Esophagus muscularis mucosa (tissue), 4 donors: ENCODE measurements at regions not wholly inside any gene's neighbourhood (a gene's known extent, or its start where the extent isn't known, plus 50 kb on each side); places are given as distances from the start of the nearest gene placed in this dataset.

Experiments
- DNase-seq: peaks from one replicate; pipeline ENCODE4 v3.0.0-alpha.2; 2017; ENCODE audit errors: extremely low spot score
- H3K27ac ChIP-seq, 4 donors: fragments of 200-600 bp; sonication (generic); replicated peaks in 1 of 4; 1 replicate in 3 of 4; 2 replicates in 1 of 4; pipeline ENCODE4 v1.5.1; 2016 to 2019; ENCODE audit warnings: mild to moderate bottlenecking in 1 of 4
- H3K27me3 ChIP-seq, 4 donors: fragments of 200-600 bp; sonication (generic); one replicate each; pipeline versions ENCODE4 v1.5.1 to v1.6.0; 2016 to 2019
- H3K36me3 ChIP-seq, 4 donors: fragments of 200-600 bp; sonication (generic); one replicate each; pipeline ENCODE4 v1.5.1; 2016 to 2019
- H3K4me1 ChIP-seq, 4 donors: fragments of 200-600 bp; sonication (generic); one replicate each; pipeline ENCODE4 v1.5.1; 2016 to 2019
- H3K4me3 ChIP-seq, 4 donors: fragments of 200-600 bp; sonication (generic); 1 replicate in 2 of 4; 2 replicates in 2 of 4; pipeline ENCODE4 v1.5.1; 2016 to 2019; ENCODE audit warnings: mild to moderate bottlenecking in 4 of 4, moderate library complexity in 1 of 4
- H3K9me3 ChIP-seq, 4 donors: fragments of 200-600 bp; sonication (generic); 1 replicate in 3 of 4; 2 replicates in 1 of 4; pipeline ENCODE4 v1.5.1; 2016 to 2019
- EP300 ChIP-seq: sonication (generic); formaldehyde crosslinking; IDR thresholded peaks from one replicate; pipeline ENCODE4 v1.6.1; 2017; ENCODE audit warnings: antibody characterized with exemption
- POLR2A ChIP-seq: fragments of 450-650 bp; IDR thresholded peaks from one replicate; pipeline ENCODE4 v1.6.1; 2017; ENCODE audit warnings: antibody characterized with exemption, moderate library complexity, mild to moderate bottlenecking, low read depth
- POLR2AphosphoS5 ChIP-seq, 2 donors: sonication (generic); formaldehyde crosslinking; IDR thresholded peaks; one replicate each; pipeline ENCODE4 v1.6.1; 2017; ENCODE audit warnings: antibody characterized with exemption in 2 of 2
- WGBS: methylation state at CpG from one replicate; pipeline ENCODE4 v1.1.5; 2018; 5-methylcytosine and 5-hydroxymethylcytosine counted together
- intact Hi-C: fragments of 100-400 bp; cut with DNase I; formaldehyde crosslinking; loops from one replicate; pipeline ENCODE4 v1.15.1; 2023
- TF ChIP-seq, protein P1 (sequence below), 3 experiments: fragments of 200-600 bp in 2 of 3; fragments of 450-650 bp in 1 of 3; sonication (generic) in 2 of 3; IDR thresholded peaks; one replicate each; pipeline ENCODE4 v1.5.1; 2017 to 2019; ENCODE audit warnings: antibody characterized with exemption in 3 of 3, mild to moderate bottlenecking in 2 of 3, moderate library complexity in 1 of 3

DNA sequence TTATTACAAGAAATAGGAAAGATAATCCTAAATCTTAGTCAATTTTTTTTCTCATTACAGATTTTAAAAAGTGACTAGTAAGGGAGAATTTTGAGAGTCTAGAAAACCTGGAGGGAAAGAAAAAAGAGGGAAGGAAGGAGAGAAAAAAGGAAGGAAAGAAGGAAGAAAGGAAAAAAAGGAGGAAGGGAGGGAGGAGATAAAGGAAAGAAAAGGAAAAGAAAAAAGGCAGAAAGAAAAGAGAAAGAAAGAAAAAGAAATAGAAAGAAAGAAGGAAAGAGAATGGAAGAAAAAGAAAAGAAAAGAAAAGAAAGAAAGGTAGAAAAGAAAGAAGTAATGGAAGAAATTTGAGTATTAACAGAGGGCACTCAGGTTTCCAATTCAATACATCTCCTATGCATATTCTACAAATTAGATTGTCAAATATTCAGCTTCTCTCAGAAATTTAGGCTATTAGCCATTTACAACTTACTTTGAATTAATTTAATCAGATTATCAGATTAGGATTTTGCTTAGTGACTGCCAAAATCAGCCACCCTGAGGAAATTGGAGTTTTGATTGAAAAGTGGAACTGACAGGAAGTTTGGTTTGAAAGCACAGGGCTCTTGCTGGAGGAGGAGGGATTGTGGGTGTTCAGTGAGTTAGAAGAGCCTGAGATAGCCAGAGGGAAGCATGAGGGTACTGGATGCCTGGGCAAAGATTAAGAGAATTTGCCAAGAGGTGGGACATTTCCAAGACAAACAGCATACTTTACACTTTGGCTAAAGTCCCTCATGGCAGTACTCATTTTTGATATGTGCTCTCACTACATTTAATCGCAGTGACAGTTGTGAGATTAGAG lies 677.8 kb downstream of the USP25 start:
- H3K4me1 ChIP-seq: no peaks in the 10 kb centered on the region
- intact Hi-C loops: no loop called here
- H3K27me3 ChIP-seq: no peaks in the 10 kb centered on the region
- H3K36me3 ChIP-seq: no peaks in the 10 kb centered on the region
- H3K4me3 ChIP-seq: no peak overlapping the region
- DNase-seq: no peak
- WGBS: 79% methylated on average over 1 of the region's 1 CpG
- H3K9me3 ChIP-seq: no peaks in the 10 kb centered on the region
- no peak for TF ChIP-seq POLR2A
- TF ChIP-seq, protein P1, sequence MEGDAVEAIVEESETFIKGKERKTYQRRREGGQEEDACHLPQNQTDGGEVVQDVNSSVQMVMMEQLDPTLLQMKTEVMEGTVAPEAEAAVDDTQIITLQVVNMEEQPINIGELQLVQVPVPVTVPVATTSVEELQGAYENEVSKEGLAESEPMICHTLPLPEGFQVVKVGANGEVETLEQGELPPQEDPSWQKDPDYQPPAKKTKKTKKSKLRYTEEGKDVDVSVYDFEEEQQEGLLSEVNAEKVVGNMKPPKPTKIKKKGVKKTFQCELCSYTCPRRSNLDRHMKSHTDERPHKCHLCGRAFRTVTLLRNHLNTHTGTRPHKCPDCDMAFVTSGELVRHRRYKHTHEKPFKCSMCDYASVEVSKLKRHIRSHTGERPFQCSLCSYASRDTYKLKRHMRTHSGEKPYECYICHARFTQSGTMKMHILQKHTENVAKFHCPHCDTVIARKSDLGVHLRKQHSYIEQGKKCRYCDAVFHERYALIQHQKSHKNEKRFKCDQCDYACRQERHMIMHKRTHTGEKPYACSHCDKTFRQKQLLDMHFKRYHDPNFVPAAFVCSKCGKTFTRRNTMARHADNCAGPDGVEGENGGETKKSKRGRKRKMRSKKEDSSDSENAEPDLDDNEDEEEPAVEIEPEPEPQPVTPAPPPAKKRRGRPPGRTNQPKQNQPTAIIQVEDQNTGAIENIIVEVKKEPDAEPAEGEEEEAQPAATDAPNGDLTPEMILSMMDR (IDR thresholded peaks at IDR 0.05): no peak
- TF ChIP-seq EP300: no peak
- no peak for TF ChIP-seq POLR2AphosphoS5 (IDR thresholded peaks at IDR 0.05)
- H3K27ac ChIP-seq: no peak overlapping the region

DNA sequence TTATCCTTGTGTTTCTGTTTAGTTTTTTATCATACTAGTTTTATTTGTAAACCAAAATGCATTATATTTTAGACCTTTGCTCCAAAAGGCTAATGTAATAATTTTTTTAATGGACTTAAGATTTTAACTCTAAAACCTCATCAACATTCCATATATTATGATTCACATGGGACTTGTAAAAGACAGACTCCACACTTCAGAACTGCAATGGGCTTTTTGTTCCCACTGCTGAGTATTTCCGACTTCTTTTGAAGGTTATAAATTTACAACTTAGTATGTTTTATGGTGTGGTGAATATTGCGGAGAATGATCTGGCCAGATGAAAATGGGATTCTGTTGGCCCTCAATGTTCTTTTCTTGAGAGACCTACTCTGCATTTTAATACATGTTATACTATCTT lies 678.5 kb downstream of the USP25 start:
- Histone ChIP-seq H3K4me3 (no peak overlapping the region), H3K36me3 (no peaks in the 10 kb centered on the region), H3K9me3 (no peaks in the 10 kb centered on the region), H3K27me3 (no peaks in the 10 kb centered on the region), H3K4me1 (no peaks in the 10 kb centered on the region), H3K27ac (no peak overlapping the region)
- intact Hi-C loops: no loop called here
- WGBS: 97% methylated on average over 2 of the region's 2 CpGs
- TF ChIP-seq POLR2AphosphoS5 (IDR thresholded peaks at IDR 0.05) (no peak), POLR2A (no peak), EP300 (no peak)
- TF ChIP-seq, protein P1 (IDR thresholded peaks at IDR 0.05): no peak
- no peak for DNase-seq

DNA sequence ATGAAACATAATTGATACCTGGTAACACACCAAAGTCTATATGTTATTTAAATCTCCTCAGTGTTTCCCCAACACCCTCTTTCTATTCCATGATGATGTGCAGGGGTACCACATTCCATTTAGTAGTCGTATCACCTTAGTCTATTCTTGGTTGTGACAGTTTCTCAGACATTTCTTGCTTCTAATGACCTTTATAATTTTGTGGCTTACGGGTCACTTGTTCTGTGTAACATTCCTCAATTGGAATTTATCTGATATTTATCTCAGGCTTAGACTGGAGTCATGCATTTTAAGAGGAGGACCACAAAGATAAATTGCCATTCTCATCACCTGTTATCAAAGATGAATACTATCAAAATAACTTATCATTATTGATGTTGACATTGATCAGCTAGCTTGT lies 679.6 kb downstream of the USP25 start:
- DNase-seq: no peak
- TF ChIP-seq, protein P1 (IDR thresholded peaks at IDR 0.05): no peak
- no peaks in the 10 kb centered on the region for H3K4me1 ChIP-seq
- no peaks in the 10 kb centered on the region for H3K36me3 ChIP-seq
- H3K9me3 ChIP-seq: no peaks in the 10 kb centered on the region
- H3K4me3 ChIP-seq: no peak overlapping the region
- 90% methylated on average over 2 of the region's 2 CpGs for WGBS
- no peaks in the 10 kb centered on the region for H3K27me3 ChIP-seq
- intact Hi-C loops: no loop called here
- no peak overlapping the region for H3K27ac ChIP-seq

DNA sequence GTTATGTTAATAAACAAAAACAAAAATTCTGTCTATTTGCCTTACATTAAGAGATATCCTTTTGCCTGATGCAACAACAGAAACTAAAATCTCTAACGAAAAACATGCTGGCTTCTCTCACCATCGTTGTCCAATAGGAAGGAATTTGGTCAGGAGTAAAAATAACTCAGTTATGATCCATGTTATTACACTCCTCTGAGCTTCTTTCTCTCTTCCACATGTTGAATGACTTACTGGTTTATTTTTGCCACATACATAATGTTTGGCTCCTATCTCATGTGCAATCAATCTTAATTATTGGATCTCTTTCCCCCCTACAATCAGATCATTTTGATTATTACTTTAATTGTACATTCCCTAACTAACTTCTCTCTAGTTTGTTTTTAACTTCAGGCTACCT lies 688.4 kb downstream of the USP25 start:
- no peaks in the 10 kb centered on the region for H3K36me3 ChIP-seq
- H3K27ac ChIP-seq: peak overlapping the region; percentile 55 to 70 (median 66)
- 20% methylated on average over 2 of the region's 2 CpGs for WGBS
- no peaks in the 10 kb centered on the region for H3K27me3 ChIP-seq
- intact Hi-C loops: no loop called here
- H3K9me3 ChIP-seq: no peaks in the 10 kb centered on the region
- H3K4me1 ChIP-seq: peaks cover 0 to 23% (median 22%) of the 10 kb centered on the region in 4 donors
- TF ChIP-seq, protein P1 (IDR thresholded peaks at IDR 0.05): no peak
- TF ChIP-seq POLR2AphosphoS5 (IDR thresholded peaks at IDR 0.05): peak in 1 of 2 donors; percentile 27
- no peak overlapping the region for H3K4me3 ChIP-seq
- DNase-seq: no peak

DNA sequence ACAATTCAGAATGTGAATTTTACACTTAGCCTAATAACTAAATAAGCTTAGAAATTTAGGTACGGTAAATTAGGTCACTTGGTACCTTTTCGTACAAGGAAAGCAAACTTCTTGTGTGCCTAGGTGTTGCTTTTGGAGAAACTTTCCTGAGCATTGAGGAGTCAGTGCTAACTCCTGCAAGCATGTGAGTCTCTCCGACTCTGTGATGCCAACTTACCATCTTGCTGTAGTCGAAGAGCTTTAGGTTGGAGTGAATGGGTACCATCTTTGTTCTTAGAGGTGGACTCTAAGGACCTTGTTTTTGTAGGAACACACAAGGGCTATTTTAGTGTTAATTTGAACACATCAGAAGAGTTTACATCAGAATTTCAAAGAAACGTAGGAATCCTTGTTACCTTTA lies 688.9 kb downstream of the USP25 start:
- Histone ChIP-seq H3K4me1 (peaks cover 0 to 23% (median 22%) of the 10 kb centered on the region in 4 donors), H3K9me3 (no peaks in the 10 kb centered on the region), H3K36me3 (no peaks in the 10 kb centered on the region), H3K27ac (peak overlapping the region; percentile 55 to 70 (median 66)), H3K4me3 (peak overlapping the region in 2 of 4 donors; percentile 43 to 51), H3K27me3 (no peaks in the 10 kb centered on the region)
- TF ChIP-seq POLR2AphosphoS5 (IDR thresholded peaks at IDR 0.05) (no peak), EP300 (no peak), POLR2A (no peak)
- TF ChIP-seq, protein P1 (IDR thresholded peaks at IDR 0.05): no peak
- intact Hi-C loops: no loop called here
- DNase-seq: no peak
- 80% methylated on average over 5 of the region's 5 CpGs for WGBS
